HL-60 (cell line): ENCODE measurements at regions not wholly inside any gene's neighbourhood (a gene's known extent, or its start where the extent isn't known, plus 50 kb on each side); places are given as distances from the start of the nearest gene placed in this dataset.

Experiments
- CTCF ChIP-seq: IDR thresholded peaks from one replicate; pipeline ENCODE4 v1.5.1; 2011; ENCODE audit warnings: low read length, control low read depth, inconsistent platforms; ENCODE audit not compliant: insufficient read depth
- GABPA ChIP-seq: IDR thresholded peaks from 2 replicates; pipeline ENCODE4 v1.6.1; 2012; ENCODE audit warnings: low read depth
- POLR2AphosphoS5 ChIP-seq: IDR thresholded peaks from 2 replicates; pipeline ENCODE4 v1.6.1; 2012; ENCODE audit warnings: low read depth

GRCh38 chr5:168152660-168153059 lies 138.8 kb upstream of the WWC1 start:
- TF ChIP-seq CTCF (no peak), GABPA (no peak), POLR2AphosphoS5 (no peak)
